SU-DHL-6 (cell line): ENCODE measurements at regions not wholly inside any gene's neighbourhood (a gene's known extent, or its start where the extent isn't known, plus 50 kb on each side); places are given as distances from the start of the nearest gene placed in this dataset.

Source experiments
- CTCF ChIP-seq: fragments of 200-600 bp; sonication (generic); IDR thresholded peaks from one replicate; pipeline ENCODE4 v1.5.1; 2017; ENCODE audit warnings: antibody characterized with exemption, mild to moderate bottlenecking, low read length, moderate library complexity; ENCODE audit not compliant: insufficient read depth, poor library complexity, severe bottlenecking
- EZH2phosphoT487 ChIP-seq: fragments of 200-600 bp; sonication (generic), shearing (Covaris generic); conservative IDR thresholded peaks from 2 replicates; pipeline ENCODE4 v1.6.1; 2018; ENCODE audit warnings: mild to moderate bottlenecking, antibody characterized with exemption, low read length, moderate library complexity, mixed read lengths

DNA sequence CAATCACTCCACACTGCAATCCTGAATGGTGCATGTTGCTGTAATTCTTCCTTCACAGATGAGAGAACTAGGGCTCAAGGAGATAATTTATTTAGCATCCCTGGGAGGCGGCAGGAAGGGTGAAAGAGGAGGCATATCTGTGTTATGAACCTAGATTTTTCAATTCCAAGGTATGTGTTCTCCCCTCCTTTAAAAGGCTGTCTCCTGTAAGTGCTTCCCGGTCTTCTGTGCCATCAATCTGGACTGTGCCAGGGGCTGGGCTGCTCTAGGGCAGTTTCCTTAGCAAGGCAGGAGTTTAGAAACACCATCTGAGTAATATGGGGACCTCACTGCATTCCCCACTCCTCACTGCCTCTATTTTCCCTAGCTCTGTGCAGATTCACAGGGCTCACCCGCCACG lies 185.0 kb downstream of the RFC3 start:
- TF ChIP-seq CTCF (no peak), EZH2phosphoT487 (no peak)
